ENCODE measurements at regions not wholly inside any gene's neighbourhood (a gene's known extent, or its start where the extent isn't known, plus 50 kb on each side); places are given as distances from the start of the nearest gene placed in this dataset.
A peak's percentile ranks its signal among the peaks of the same experiment; 100 is the strongest.
"Not testable (repeated sequence)": the region's sequence is repeated elsewhere in the genome, so short reads cannot be mapped to it uniquely, and the experiment has no call there.

DNA sequence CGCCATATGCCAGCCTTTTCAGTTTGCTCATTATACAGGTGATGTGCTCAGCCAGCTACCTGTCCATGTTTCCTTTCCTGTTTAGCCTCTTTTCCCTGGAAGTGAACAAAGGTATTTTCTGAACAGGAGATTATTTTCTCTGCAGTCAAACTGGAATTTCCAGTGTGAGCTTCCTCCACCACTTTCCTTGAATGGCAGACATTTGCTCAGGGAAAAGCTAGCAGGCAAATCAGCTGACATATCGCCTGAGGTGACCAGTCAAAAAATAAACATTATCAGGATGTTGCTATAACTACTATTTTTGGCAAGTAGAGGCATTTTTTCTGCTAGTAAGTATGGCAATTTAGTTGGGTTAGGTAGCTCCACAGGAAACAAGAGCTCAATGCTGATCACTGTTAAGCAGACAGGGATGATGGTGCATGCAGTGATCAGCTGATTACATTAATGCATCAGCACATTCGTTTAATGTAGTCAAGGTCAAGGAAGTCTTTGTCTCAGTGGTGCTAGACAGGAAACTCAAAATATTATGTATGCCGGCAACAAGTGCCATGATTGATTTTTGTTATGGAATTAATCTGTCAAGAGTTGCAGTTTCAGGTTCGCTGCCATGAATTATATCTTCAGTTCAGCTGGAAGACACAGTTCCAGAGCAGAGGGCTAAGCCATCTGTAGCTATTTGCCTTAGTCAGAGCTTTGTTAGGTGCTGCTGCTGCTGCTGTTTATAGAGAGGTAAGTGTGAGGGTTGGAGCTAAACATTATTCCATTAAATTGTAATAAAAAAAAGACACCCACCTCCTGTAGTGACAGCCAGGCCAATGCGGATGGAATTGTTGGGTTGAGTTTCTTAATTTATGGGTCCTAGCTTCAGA is 179.7 kb upstream of the ST6GALNAC5 start:
- DNase-seq (ENCODE audit: low spot score), result no peak

DNA sequence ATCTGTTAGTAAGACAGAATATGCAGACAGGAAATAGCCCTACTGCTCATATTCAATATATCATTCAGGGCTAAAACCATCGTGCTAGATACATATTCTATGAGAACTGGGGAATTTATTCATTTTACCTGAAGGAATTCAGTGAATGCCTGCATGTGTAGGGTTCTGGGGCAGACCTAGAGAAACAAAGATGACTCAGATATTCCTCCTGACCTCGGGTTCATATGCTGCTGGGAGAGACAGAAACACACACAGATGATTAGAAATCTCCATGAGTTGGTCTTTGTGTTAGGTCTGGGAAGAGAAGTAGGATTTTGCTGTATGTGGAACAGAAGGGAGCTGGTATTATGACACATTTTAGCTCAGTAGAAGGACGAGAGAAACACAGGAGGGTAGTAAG is 176.5 kb upstream of the ST6GALNAC5 start:
- DNase-seq (ENCODE audit: low spot score), result peak; percentile 13

DNA sequence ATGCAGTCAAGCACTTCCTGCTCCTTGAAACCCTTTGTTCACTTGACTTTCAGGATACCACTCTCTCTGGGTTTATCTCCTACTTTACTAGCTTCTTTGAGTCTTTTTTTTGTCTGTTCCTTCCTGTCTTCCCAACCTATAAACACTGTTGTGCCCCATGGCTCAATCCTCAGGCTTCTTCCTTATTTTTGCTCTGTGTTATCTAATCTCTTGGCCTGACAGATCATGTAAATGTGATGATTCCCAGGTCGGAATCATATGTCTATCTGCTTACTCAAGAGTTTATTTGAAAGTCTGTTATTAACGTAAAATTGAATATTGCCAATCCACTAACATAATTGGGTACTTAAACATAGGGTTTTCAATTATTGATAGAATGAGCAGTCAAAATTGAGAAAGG is 171.7 kb upstream of the ST6GALNAC5 start:
- DNase-seq (ENCODE audit: low spot score), result no peak

DNA sequence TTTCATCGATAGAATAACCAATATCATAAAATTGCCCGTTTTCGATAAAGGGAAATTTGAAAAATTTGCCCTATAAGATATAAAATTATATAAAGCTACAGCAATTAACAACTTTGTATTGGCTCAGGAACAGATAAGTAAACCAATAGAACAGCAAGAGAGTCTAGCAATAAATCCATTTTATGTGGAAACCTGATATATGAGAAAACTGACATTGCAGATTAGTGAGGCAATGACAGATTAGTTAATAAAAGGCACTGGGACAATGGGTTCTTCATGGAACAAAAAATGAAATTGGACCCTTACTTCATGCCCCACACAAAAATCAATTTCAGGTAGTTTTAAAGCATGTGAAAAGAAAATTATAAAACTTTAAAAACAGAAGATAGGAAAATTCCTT is 169.9 kb upstream of the ST6GALNAC5 start:
- DNase-seq (ENCODE audit: low spot score), result no peak

DNA sequence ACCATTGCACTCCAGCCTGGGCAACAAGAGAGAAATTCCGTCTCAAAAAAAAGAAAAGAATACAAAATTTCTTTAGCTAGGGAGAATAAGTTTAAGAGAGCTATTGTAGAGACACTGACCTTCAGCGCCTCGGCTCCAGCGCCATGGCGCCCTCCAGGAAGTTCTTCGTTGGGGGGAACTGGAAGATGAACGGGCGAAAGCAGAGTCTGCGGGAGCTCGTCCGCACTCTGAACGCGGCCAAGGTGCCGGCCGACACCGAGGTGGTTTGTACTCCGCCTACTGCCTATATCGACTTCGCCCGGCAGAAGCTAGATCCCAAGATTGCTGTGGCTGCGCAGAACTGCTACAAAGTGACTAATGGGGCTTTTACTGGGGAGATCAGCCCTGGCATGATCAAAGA is 167.6 kb upstream of the ST6GALNAC5 start:
- DNase-seq (ENCODE audit: low spot score), result not testable (repeated sequence)

DNA sequence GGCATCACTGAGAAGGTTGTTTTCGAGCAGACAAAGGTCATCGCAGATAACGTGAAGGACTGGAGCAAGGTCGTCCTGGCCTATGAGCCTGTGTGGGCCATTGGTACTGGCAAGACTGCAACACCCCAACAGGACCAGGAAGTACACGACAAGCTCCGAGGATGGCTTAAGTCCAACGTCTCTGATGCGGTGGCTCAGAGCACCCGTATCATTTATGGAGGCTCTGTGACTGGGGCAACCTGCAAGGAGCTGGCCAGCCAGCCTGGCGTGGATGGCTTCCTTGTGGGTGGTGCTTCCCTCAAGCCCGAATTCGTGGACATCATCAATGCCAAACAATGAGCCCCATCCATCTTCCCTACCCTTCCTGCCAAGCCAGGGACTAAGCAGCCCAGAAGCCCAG is 167.1 kb upstream of the ST6GALNAC5 start:
- DNase-seq (ENCODE audit: low spot score), result not testable (repeated sequence)

DNA sequence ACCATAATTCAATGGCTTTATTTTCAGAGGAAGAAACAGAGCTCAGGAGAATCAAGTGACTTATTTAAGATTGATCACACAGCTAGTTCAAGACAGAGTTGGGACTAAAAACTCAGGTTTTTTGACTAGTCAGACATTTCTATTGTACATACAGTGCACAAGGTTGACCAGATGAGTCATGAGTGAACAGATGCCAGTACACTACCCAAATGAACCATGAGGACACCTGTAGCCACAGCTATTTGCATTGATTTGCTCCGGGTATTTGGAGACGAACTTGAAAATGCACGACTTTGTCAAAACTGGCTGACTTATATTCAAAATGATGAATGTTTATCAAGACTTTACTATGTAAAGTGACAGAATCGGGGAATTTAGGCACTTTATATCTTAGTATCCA is 161.7 kb upstream of the ST6GALNAC5 start:
- no peak for DNase-seq (ENCODE audit: low spot score)

DNA sequence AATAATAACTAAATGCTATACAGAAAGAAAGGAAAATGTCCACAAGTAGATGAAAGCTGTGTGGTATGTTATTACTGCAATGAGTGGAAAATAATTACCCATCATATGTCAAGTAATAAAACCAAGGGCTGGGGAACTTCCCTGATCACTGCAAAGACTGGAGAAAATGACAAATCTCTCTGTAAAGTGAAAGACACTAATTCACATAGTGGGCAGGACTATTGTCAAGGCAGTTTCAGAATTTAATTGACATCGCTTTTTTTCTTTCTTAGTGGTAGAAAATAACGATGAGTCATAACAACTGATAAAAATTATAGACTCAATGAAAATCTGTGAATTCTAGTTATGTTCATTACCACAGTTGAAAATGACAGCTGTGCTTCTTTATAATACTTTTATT is 153.7 kb upstream of the ST6GALNAC5 start:
- no peak for DNase-seq (ENCODE audit: low spot score)

DNA sequence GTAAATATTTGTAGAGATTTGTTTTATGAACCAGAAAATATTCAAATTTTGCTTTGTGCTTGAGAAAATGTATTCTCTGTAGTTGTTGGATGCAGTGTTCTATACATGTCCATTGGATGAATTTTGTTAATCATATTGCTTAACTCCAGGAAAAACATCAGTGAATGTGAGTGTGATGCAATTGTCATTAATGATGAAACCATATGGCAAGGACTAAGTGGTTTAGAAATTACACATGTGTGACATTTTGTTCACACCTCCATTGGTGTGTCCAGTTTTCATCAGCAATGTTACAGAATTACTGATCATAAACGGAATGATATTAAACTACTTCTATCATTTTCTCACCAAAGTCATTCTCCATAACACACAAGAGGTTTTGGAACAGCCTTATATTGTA is 151.8 kb upstream of the ST6GALNAC5 start:
- no peak for DNase-seq (ENCODE audit: low spot score)

DNA sequence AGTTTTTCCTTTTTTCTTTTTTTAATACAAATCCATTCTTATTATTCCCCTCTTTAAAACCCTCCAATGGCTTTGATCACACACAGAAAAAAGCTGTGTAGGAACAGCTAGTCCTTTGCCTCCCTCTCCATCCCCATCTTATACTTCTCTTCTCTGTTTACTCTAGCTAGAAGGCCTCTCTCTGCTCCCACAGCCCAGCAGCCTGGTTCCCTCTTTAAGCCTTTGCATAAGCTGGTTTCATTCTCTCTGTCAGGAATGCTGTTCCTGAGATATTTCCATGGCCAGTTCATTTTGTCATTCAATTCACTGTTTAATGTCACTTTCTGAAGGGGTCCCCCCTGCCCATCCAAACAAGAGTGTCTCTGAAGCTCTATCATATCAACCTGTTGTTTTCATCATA is 143.3 kb upstream of the ST6GALNAC5 start:
- no peak for DNase-seq (ENCODE audit: low spot score)

DNA sequence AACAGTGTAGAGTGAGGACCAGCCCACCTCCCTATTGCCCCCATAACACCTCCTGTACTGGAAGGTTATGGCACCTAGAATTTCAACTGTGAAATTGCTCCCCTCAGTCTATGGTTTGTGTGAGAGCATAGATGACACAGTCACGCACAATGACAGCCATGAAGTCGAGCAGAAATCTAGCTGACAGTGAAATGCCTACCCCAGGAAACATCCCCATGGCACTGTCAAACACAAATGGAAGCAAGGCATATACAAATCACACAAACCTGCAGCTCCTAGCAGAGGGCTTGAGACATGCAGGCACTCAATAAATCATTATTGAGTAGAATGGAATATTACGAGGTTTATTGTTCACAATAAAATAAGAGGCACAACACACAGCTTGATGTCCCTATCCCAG is 142.5 kb upstream of the ST6GALNAC5 start:
- no peak for DNase-seq (ENCODE audit: low spot score)

DNA sequence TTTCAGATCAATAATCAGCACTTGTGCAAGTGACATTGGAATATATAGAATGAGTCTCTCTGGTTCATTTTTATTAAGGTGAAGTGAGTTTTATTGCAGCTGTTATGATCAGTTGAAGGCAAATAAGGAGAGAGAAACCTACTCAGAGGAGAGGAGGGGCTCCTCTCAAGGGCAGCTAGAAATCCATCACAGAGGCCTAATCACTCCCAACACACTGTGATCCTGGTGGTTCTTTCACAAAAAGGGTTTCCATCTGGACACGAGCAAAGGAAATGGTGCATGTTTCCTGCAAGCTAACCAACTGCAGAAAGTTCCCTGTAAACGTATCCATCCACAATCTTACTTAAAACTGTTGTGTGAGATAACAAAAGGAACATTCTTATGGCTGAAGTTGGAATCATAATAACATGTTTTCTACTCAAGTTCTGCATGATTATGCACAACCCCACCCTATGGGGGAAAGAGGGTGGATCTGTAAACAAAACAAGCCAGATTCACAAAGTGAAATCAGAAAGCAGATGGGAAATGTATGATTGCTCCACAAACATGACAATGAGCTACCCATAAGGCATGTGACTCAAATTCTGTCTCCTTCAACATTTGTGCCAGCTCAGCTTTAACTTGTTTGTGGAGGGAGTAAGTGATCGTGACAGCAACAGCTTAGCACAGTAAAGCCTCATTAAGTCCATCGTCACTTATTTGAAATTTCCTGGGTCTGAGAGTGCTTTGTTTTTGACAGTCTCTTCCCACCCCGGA is 141.2 kb upstream of the ST6GALNAC5 start:
- DNase-seq (ENCODE audit: low spot score), result peak; percentile 35

DNA sequence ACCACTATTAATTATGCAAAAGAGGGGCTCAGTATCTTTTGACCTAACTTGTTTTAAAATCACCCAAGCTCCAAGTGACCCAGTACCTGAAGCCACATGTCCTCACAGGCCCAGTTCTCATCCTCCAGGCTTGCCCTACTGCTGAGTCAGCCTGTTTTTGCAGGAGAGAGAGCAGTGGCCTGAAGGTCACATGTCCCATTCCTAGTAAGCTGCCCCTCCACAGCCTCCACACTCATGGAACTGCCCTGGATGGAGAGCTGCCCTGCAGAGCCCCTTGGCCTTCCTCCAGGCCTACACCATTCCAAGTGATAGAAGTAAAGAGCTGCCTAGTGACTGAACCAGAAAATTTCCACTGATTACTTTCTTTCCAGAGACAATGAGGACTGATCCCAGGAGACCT is 139.8 kb upstream of the ST6GALNAC5 start:
- peak; percentile 12 for DNase-seq (ENCODE audit: low spot score)

DNA sequence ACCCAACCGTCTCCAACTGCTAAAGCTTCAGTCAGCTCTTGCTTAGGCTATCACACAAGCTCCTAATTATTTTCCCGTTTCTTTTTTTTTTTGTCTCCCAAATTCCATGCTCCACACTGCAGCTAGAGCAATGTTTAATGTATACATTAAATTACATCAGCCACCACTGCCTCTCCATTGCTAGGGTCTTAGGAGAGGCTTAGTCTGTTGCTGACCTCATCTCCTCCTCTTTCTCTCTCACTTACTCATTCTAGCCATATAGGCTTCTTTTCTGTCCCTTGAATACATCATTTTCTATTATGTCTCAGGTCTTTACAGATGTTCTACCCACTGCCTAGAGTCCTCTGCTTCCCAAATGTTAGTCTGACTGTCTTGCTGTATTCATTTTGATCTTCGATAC is 138.1 kb upstream of the ST6GALNAC5 start:
- no peak for DNase-seq (ENCODE audit: low spot score)

DNA sequence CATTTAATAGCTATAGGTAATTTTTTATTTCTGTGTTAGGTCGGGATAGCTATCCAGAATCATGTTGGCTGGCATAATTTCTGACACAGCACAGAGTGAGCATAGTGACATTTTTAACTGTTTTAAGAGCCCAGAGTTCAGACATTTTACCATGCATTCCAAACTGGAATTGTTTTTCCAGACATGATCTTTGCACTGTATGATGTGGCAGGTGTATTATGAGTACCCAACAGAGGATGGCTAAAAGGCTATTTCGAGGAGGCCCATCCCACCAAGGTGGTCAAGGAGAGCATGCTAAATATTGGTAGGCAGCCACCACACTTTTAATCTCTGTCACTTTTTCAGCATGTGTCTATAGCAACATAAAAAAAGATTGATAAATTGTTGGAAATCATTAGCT is 137.3 kb upstream of the ST6GALNAC5 start:
- DNase-seq (ENCODE audit: low spot score), result no peak

DNA sequence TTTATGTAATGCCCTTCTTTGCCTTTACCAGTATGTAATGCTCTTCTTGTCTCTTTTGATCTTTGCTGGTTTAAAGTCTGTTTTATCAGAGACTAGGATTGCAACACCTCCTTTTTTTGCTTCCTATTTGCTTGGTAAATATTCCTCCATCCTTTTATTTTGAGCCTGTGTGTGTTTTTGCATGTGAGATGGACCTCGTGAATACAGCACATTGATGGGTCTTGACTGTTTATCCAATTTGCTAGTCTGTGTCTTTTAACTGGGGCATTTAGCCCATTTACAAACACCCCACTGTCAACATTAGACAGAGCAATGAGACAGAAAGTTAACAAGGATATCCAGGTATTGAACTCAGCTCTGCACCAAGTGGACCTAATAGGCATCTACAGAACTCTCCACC is 128.9 kb upstream of the ST6GALNAC5 start:
- DNase-seq (ENCODE audit: low spot score), result not testable (repeated sequence)

DNA sequence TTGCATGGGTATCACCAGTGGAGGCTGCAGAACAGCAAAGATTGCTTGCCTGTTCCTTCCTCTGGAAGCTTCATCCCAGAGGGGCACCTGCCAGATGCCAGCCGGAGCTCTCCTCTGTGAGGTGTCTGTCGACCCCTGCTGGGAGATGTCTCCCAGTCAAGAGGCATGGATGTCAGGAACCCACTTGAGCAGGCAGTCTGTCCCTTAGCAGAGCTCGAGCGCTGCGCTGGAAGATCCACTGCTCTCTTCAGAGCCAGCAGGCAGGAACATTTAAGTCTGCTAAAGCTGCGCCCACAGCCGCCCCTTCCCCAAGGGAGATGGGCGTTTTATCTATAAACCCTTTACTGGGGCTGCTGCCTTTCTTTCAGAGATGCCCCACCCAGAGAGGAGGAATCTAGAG is 126.3 kb upstream of the ST6GALNAC5 start:
- DNase-seq (ENCODE audit: low spot score), result not testable (repeated sequence)

DNA sequence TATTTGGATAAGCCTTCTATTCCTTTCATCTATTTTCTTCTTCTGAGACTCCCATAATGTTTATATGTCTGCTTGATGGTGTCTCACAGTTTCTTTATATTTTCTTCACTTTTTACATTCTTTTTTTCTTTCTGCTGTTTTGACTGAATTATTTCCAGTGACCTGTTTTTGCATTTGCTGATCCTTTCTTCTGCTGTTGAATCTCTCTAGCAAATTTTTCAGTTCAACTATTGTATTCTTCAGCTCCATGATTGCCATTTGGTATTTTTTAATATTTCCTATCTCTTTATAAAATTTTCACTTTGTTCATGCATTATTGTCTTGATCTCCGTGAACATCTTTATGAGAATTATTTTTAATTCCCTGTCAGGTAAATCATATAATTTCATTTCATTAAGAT is 122.3 kb upstream of the ST6GALNAC5 start:
- no peak for DNase-seq (ENCODE audit: low spot score)

DNA sequence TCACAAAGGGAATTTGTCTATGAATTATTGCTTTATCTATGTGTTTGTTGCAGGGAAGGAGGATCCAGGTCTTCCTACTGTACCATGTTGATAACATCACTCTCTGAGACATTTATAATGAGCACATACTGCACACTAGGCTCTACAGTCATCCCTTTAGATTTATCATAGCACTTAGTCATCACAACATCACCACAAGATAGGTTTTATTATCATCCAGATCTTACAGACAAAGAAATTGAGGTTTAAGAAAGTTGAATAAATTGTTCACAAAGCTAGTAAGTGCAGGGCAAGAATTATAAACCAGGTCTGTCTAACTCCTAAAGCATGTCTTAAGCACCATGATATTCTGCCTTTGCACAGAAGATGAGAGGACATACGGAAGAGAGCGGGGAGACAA is 121.1 kb upstream of the ST6GALNAC5 start:
- no peak for DNase-seq (ENCODE audit: low spot score)

DNA sequence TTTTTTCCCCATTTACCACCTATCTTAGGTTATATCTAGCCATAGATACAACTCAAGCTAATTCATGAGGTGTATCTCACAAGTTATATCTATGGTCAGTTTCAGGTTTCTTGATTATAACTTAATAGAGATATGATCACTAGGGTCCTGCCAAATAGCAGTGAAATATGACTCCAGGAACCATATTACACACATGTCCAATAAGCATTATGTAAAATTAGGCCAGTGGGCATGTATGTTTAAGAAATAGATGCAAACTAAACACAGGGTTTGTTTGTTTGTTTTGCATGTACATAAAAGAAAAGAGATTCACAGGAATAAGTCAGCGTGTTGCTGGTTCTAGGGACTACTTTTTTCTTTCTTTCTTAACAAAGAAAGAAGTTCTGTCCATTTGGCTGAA is 112.5 kb upstream of the ST6GALNAC5 start:
- no peak for DNase-seq (ENCODE audit: low spot score)

DNA sequence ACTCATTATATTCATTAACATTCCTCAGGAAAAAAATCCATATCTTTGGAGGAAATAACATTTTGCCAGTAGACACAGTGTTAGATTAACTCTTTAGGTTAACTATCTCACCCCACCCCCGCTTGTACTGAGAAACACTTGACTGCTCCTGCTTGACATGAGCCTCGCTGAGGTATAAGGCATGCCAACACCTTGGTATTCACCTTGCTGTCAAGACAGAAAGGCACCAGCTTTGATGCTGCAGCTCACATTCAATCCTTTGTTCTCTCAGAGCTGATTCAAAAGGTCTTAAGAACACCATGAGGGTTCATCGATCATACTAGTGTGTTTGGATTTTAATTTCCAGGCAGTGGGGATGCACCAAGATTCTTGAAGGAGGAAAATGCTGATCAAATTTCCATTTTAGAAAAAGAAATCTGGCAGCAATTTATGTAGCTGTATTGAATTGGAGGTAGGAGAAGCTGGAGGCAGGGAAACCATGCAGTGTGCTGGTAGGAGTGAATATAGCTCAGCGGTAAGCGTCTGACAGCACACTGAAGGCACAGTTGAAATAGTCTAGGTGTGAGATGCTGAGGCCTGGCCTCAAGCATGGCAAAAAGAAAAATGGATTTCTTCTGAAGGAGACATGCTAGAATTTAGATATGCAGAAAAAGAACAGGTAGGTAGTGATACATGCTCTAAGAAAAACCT is 108.0 kb upstream of the ST6GALNAC5 start:
- DNase-seq (ENCODE audit: low spot score), result no peak

DNA sequence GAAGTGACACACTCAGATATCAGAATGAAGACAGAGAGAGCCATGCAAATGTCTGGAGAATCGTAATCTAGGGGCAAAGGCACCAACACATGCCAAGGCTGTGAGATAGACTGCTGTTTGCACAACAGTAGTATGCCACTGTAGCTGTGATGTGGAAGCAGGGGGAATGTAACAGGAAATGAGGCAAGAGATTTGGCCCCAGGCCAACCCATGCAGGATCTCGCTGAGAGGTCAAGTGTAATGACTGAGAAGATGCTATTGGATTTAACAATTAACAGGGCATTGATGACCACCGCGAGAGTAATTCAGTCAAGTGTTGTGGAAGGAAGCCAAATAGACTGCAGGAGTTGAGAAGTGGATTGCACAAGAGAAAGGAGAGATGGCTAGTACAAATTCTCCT is 107.3 kb upstream of the ST6GALNAC5 start:
- peak; percentile 18 for DNase-seq (ENCODE audit: low spot score)

DNA sequence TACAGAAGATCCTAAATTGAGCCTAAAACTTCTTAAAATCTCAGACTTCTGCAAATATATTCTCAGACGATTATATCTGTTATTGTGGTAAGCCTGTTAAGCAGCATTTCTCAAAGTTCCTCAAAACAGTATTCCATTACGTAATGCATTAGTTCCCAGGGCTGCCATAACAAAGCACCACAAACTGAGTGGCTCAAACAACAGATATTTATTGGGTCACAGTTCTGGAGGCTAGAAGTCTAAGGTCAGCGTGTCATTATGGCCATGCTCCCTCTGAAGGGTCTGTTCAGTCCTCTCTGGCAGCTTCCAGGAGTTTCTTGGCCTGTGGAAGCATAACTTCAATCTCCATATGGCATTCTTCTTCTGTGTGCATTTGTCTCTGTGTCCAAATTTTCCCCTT is 103.5 kb upstream of the ST6GALNAC5 start:
- DNase-seq (ENCODE audit: low spot score), result no peak
